ENCODE measurements at regions not wholly inside any gene's neighbourhood (a gene's known extent, or its start where the extent isn't known, plus 50 kb on each side); places are given as distances from the start of the nearest gene placed in this dataset.

DNA sequence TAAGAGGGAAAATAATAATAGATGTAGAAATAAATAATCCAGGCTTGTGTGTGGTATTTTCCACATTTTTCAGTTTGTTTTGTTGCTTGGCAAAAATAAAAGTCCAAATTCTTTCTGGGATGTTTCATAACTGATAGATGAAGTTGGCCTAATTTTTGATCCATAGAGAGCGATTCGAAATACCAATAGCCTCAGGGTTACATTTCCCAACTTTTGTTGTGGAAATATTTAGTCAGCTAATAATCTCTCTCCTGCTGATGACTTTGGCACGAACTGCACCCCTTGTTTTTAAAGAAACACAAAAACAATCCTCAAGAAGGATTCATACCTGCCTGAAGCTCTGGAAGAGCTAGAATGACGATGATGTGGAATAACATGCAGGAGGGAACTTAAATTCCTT lies 483.2 kb downstream of the ADRA2A start:
- no peaks in the 10 kb centered on the region for H3K4me1 ChIP-seq (ENCODE audit: control insufficient read depth in 1 of 2, low read depth in 2 of 2)
- no peak for ATAC-seq (ENCODE audit: insufficient number of reproducible peaks, low FRiP score, low read depth)
- H3K36me3 ChIP-seq, result no peaks in the 10 kb centered on the region
- H3K27ac ChIP-seq, result no peak overlapping the region
- no peaks in the 10 kb centered on the region for H3K27me3 ChIP-seq (replicated peaks; ENCODE audit: insufficient read depth)
- no peak for DNase-seq (ENCODE audit: low spot score)
- TF ChIP-seq, protein P1, sequence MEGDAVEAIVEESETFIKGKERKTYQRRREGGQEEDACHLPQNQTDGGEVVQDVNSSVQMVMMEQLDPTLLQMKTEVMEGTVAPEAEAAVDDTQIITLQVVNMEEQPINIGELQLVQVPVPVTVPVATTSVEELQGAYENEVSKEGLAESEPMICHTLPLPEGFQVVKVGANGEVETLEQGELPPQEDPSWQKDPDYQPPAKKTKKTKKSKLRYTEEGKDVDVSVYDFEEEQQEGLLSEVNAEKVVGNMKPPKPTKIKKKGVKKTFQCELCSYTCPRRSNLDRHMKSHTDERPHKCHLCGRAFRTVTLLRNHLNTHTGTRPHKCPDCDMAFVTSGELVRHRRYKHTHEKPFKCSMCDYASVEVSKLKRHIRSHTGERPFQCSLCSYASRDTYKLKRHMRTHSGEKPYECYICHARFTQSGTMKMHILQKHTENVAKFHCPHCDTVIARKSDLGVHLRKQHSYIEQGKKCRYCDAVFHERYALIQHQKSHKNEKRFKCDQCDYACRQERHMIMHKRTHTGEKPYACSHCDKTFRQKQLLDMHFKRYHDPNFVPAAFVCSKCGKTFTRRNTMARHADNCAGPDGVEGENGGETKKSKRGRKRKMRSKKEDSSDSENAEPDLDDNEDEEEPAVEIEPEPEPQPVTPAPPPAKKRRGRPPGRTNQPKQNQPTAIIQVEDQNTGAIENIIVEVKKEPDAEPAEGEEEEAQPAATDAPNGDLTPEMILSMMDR (IDR thresholded peaks at IDR 0.05), result no peak
- H3K4me3 ChIP-seq, result no peak overlapping the region
- H3K9me3 ChIP-seq, result no peaks in the 10 kb centered on the region

GRCh38 chr10:111561124-111561523 lies 484.3 kb downstream of the ADRA2A start:
- Histone ChIP-seq H3K9me3 (no peaks in the 10 kb centered on the region), H3K27ac (no peak overlapping the region), H3K4me1 (ENCODE audit: control insufficient read depth in 1 of 2, low read depth in 2 of 2) (no peaks in the 10 kb centered on the region), H3K4me3 (no peak overlapping the region), H3K27me3 (replicated peaks; ENCODE audit: insufficient read depth) (no peaks in the 10 kb centered on the region), H3K36me3 (no peaks in the 10 kb centered on the region)
- TF ChIP-seq, protein P1 (IDR thresholded peaks at IDR 0.05), result no peak
- ATAC-seq (ENCODE audit: insufficient number of reproducible peaks, low FRiP score, low read depth) (no peak), DNase-seq (ENCODE audit: low spot score) (no peak)

DNA sequence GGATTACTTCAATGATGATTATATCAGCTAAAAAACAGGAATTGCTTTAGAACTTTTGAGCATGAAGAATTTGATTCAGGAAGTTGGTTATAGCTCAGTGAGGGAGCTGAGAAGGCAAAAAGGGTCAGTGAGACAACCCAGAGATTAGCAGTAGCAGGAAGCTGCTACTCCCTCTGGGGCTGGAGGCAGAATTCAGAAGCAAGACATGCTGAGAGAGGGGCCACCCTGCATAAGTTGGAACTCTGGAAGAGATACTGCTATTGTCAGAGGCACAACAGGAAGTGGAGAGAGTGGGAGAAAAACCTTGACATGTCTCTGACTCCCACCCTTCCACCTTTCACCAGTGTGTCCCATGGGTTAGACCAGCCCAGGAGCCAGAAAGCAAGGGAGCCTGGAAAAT lies 488.7 kb downstream of the ADRA2A start:
- Histone ChIP-seq H3K4me3 (no peak overlapping the region), H3K27me3 (replicated peaks; ENCODE audit: insufficient read depth) (no peaks in the 10 kb centered on the region), H3K4me1 (ENCODE audit: control insufficient read depth in 1 of 2, low read depth in 2 of 2) (no peaks in the 10 kb centered on the region), H3K36me3 (no peaks in the 10 kb centered on the region), H3K27ac (no peak overlapping the region), H3K9me3 (no peaks in the 10 kb centered on the region)
- no peak for DNase-seq (ENCODE audit: low spot score)
- TF ChIP-seq, protein P1 (IDR thresholded peaks at IDR 0.05), result no peak
- ATAC-seq (ENCODE audit: insufficient number of reproducible peaks, low FRiP score, low read depth), result no peak

GRCh38 chr10:111578076-111578475 lies 501.2 kb downstream of the ADRA2A start:
- DNase-seq (ENCODE audit: low spot score), result no peak
- H3K27ac ChIP-seq, result no peak overlapping the region
- no peaks in the 10 kb centered on the region for H3K4me1 ChIP-seq (ENCODE audit: control insufficient read depth in 1 of 2, low read depth in 2 of 2)
- no peak for ATAC-seq (ENCODE audit: insufficient number of reproducible peaks, low FRiP score, low read depth)
- no peaks in the 10 kb centered on the region for H3K9me3 ChIP-seq
- TF ChIP-seq, protein P1 (IDR thresholded peaks at IDR 0.05), result no peak
- no peaks in the 10 kb centered on the region for H3K36me3 ChIP-seq
- H3K4me3 ChIP-seq, result no peak overlapping the region
- no peaks in the 10 kb centered on the region for H3K27me3 ChIP-seq (replicated peaks; ENCODE audit: insufficient read depth)

GRCh38 chr10:111579473-111579872 lies 502.6 kb downstream of the ADRA2A start:
- TF ChIP-seq, protein P1 (IDR thresholded peaks at IDR 0.05), result no peak
- ATAC-seq (ENCODE audit: insufficient number of reproducible peaks, low FRiP score, low read depth) (no peak), DNase-seq (ENCODE audit: low spot score) (no peak)
- Histone ChIP-seq H3K27me3 (replicated peaks; ENCODE audit: insufficient read depth) (no peaks in the 10 kb centered on the region), H3K27ac (no peak overlapping the region), H3K4me3 (no peak overlapping the region), H3K36me3 (no peaks in the 10 kb centered on the region), H3K9me3 (no peaks in the 10 kb centered on the region), H3K4me1 (ENCODE audit: control insufficient read depth in 1 of 2, low read depth in 2 of 2) (no peaks in the 10 kb centered on the region)
